PFSK-1 (cell line): ENCODE measurements at regions not wholly inside any gene's neighbourhood (a gene's known extent, or its start where the extent isn't known, plus 50 kb on each side); places are given as distances from the start of the nearest gene placed in this dataset.

Experiments used
- POLR2AphosphoS5 ChIP-seq: IDR thresholded peaks from 2 replicates; pipeline ENCODE4 v1.6.1; 2012; ENCODE audit warnings: low read depth, mild to moderate bottlenecking, control low read depth, low read length, moderate library complexity
- REST ChIP-seq, 2 experiments: IDR thresholded peaks; 2 replicates each; pipeline versions ENCODE4 v1.6.1 to v1.8.0; 2011 to 2012; ENCODE audit warnings: low read depth in 2 of 2, low read length in 2 of 2, control low read depth in 1 of 2, inconsistent platforms in 1 of 2, mild to moderate bottlenecking in 1 of 2, moderate library complexity in 1 of 2; ENCODE audit not compliant: insufficient read depth in 1 of 2
- SIN3A ChIP-seq: IDR thresholded peaks from 2 replicates; pipeline ENCODE4 v1.6.1; 2012; ENCODE audit warnings: mild to moderate bottlenecking, low read length, moderate library complexity, borderline replicate concordance; ENCODE audit not compliant: insufficient read depth

GRCh38 chr2:163812926-163813520 is 77.2 kb upstream of the FIGN start:
- TF ChIP-seq POLR2AphosphoS5, result no peak
- TF ChIP-seq SIN3A, result no peak
- TF ChIP-seq REST (IDR thresholded peaks at IDR 0.05; ENCODE audit: insufficient read depth in 1 of 2, low read depth in 2 of 2, low read length in 2 of 2), result no peak
